ENCODE measurements at regions not wholly inside any gene's neighbourhood (a gene's known extent, or its start where the extent isn't known, plus 50 kb on each side); places are given as distances from the start of the nearest gene placed in this dataset.
A peak's percentile ranks its signal among the peaks of the same experiment; 100 is the strongest.

- H3K79me2 ChIP-seq (ENCODE audit: control insufficient read depth, insufficient read depth, low read length) = no peaks in the 10 kb centered on the region
- no peaks in the 10 kb centered on the region for H3K9me3 ChIP-seq (ENCODE audit: control insufficient read depth, insufficient read depth, low read depth, low read length)
- no peak overlapping the region for H3K9ac ChIP-seq (ENCODE audit: insufficient read depth, low read length)
- no peaks in the 10 kb centered on the region for H4K20me1 ChIP-seq (ENCODE audit: control insufficient read depth, extremely low read depth, insufficient read depth, low read length)
- H3K4me2 ChIP-seq (ENCODE audit: extremely low read depth, insufficient read depth, low read length) = no peak overlapping the region
- DNase-seq (ENCODE audit: low read depth in 2 of 2) = peak; percentile 47 to 76
- no peak for TF ChIP-seq EZH2 (IDR thresholded peaks at IDR 0.05; ENCODE audit: low read length, missing control alignments)
- TF ChIP-seq CTCF (conservative IDR thresholded peaks at IDR 0.05 in 1 of 2, IDR thresholded peaks at IDR 0.05 in 1 of 2; ENCODE audit: low read depth in 1 of 2, low read length in 2 of 2) = no peak
- no peak overlapping the region for H2AFZ ChIP-seq (ENCODE audit: low read length)
- no peak overlapping the region for H3K4me3 ChIP-seq (replicated peaks in 1 of 4; ENCODE audit: control extremely low read depth in 1 of 4, insufficient read depth in 1 of 4, low read depth in 3 of 4, low read length in 4 of 4)
- H3K27ac ChIP-seq (ENCODE audit: insufficient read depth, low read length) = no peak overlapping the region
- no peaks in the 10 kb centered on the region for H3K36me3 ChIP-seq (ENCODE audit: control insufficient read depth, insufficient read depth, low read length)
- peaks cover 2% of the 10 kb centered on the region for H3K4me1 ChIP-seq (ENCODE audit: control insufficient read depth, extremely low read depth, insufficient read depth, low read length)
- no peaks in the 10 kb centered on the region for H3K27me3 ChIP-seq (ENCODE audit: control insufficient read depth, insufficient read depth, low read length)
Observed at GRCh38 chr1:214902636-214903320, 179.8 kb upstream of the KCNK2 start.

GRCh38 chr1:214912127-214912526 lies 170.4 kb upstream of the KCNK2 start:
- Histone ChIP-seq H3K27me3 (ENCODE audit: control insufficient read depth, insufficient read depth, low read length) (no peaks in the 10 kb centered on the region), H3K9me3 (ENCODE audit: control insufficient read depth, insufficient read depth, low read depth, low read length) (no peaks in the 10 kb centered on the region), H3K27ac (ENCODE audit: insufficient read depth, low read length) (no peak overlapping the region), H4K20me1 (ENCODE audit: control insufficient read depth, extremely low read depth, insufficient read depth, low read length) (no peaks in the 10 kb centered on the region), H3K9ac (ENCODE audit: insufficient read depth, low read length) (no peak overlapping the region), H3K4me2 (ENCODE audit: extremely low read depth, insufficient read depth, low read length) (no peak overlapping the region), H3K4me1 (ENCODE audit: control insufficient read depth, extremely low read depth, insufficient read depth, low read length) (no peaks in the 10 kb centered on the region), H3K36me3 (ENCODE audit: control insufficient read depth, insufficient read depth, low read length) (no peaks in the 10 kb centered on the region), H3K79me2 (ENCODE audit: control insufficient read depth, insufficient read depth, low read length) (no peaks in the 10 kb centered on the region), H3K4me3 (replicated peaks in 1 of 4; ENCODE audit: control extremely low read depth in 1 of 4, insufficient read depth in 1 of 4, low read depth in 3 of 4, low read length in 4 of 4) (no peak overlapping the region), H2AFZ (ENCODE audit: low read length) (no peak overlapping the region)
- DNase-seq (ENCODE audit: low read depth in 2 of 2) = peak in 1 of 2 donors; percentile 5
- TF ChIP-seq EZH2 (IDR thresholded peaks at IDR 0.05; ENCODE audit: low read length, missing control alignments) = no peak
- no peak for TF ChIP-seq CTCF (conservative IDR thresholded peaks at IDR 0.05 in 1 of 2, IDR thresholded peaks at IDR 0.05 in 1 of 2; ENCODE audit: low read depth in 1 of 2, low read length in 2 of 2)

- H3K4me1 ChIP-seq (ENCODE audit: control insufficient read depth, extremely low read depth, insufficient read depth, low read length) = no peaks in the 10 kb centered on the region
- H2AFZ ChIP-seq (ENCODE audit: low read length) = no peak overlapping the region
- no peak overlapping the region for H3K4me2 ChIP-seq (ENCODE audit: extremely low read depth, insufficient read depth, low read length)
- H3K9ac ChIP-seq (ENCODE audit: insufficient read depth, low read length) = no peak overlapping the region
- DNase-seq (ENCODE audit: low read depth in 2 of 2) = no peak
- no peak for TF ChIP-seq CTCF (conservative IDR thresholded peaks at IDR 0.05 in 1 of 2, IDR thresholded peaks at IDR 0.05 in 1 of 2; ENCODE audit: low read depth in 1 of 2, low read length in 2 of 2)
- TF ChIP-seq EZH2 (IDR thresholded peaks at IDR 0.05; ENCODE audit: low read length, missing control alignments) = no peak
- H3K4me3 ChIP-seq (replicated peaks in 1 of 4; ENCODE audit: control extremely low read depth in 1 of 4, insufficient read depth in 1 of 4, low read depth in 3 of 4, low read length in 4 of 4) = no peak overlapping the region
- no peak overlapping the region for H3K27ac ChIP-seq (ENCODE audit: insufficient read depth, low read length)
- no peaks in the 10 kb centered on the region for H4K20me1 ChIP-seq (ENCODE audit: control insufficient read depth, extremely low read depth, insufficient read depth, low read length)
- no peaks in the 10 kb centered on the region for H3K27me3 ChIP-seq (ENCODE audit: control insufficient read depth, insufficient read depth, low read length)
- no peaks in the 10 kb centered on the region for H3K9me3 ChIP-seq (ENCODE audit: control insufficient read depth, insufficient read depth, low read depth, low read length)
- H3K79me2 ChIP-seq (ENCODE audit: control insufficient read depth, insufficient read depth, low read length) = no peaks in the 10 kb centered on the region
- H3K36me3 ChIP-seq (ENCODE audit: control insufficient read depth, insufficient read depth, low read length) = no peaks in the 10 kb centered on the region
Observed at GRCh38 chr1:214913966-214914365, 168.6 kb upstream of the KCNK2 start.
